NCI-H82 treated with DMSO at 0.1 percent for 48 hours (cell line): ENCODE measurements at regions not wholly inside any gene's neighbourhood (a gene's known extent, or its start where the extent isn't known, plus 50 kb on each side); places are given as distances from the start of the nearest gene placed in this dataset.
"Not testable (repeated sequence)": the region's sequence is repeated elsewhere in the genome, so short reads cannot be mapped to it uniquely, and the experiment has no call there.

Experiments
- DNase-seq: peaks from one replicate; lab custom pipeline; 2025; ENCODE audit not compliant: unreplicated experiment; lab: John Stamatoyannopoulos, UW

DNA sequence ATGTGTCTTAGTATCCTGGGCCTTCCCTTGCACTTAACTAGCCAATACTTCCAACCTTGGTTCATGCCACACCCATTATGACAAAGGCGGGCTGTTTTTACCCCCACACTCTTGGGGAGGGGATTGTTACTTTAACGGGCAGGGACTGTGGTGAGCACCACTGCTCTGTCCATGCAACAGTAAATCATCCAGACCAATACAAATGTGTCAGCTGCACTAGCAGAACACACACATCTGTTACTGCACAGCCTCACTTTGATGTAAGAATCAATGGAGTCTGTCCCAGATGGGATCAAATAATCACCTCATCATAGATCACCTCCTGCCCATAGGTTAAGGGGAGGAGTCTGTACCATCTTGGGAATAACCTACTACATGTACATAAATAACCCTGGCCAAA, 58.1 kb downstream of the NPAP1 start:
- DNase-seq = no peak

DNA sequence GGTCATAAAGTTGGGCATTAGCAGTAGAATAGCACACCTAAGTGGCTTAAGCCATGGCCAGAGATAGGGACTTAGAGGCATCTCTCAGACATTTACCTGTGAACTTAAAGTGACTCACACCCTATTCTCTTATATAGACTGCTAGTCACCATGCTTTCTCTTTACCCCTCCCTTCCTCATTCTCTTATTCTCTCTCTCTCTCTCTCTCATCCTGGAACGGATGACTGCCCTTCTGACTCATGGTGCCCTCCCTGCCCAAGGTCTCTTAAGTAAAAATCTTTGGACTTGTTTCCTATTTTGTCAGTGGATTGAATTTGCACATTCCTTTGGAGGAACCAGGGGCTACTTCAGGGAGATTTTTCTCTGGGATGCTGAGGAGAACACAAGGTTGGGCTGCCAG, 58.8 kb downstream of the NPAP1 start:
- DNase-seq = no peak

DNA sequence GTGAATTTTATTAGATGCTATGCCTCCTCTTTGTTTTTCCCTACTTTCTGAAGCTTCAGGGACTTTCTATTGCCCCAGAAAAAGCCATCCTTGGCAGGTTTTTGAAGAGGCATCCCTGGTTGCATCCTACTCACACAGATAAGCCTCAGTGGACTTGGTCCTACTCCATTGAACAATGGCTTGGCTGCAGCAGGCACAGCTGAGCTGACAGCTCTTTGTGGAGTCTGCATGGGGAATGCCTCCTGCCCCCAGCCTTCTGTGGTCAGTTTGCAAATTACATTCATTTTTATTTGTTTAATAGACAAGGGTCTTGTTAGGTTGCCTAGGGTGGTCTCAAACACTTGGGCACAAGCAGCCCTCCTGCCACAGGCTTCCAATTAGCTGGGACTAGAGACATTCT, 69.7 kb downstream of the NPAP1 start:
- no peak for DNase-seq

GRCh38 chr15:24746094-24746493, 70.5 kb downstream of the NPAP1 start:
- DNase-seq = no peak

DNA sequence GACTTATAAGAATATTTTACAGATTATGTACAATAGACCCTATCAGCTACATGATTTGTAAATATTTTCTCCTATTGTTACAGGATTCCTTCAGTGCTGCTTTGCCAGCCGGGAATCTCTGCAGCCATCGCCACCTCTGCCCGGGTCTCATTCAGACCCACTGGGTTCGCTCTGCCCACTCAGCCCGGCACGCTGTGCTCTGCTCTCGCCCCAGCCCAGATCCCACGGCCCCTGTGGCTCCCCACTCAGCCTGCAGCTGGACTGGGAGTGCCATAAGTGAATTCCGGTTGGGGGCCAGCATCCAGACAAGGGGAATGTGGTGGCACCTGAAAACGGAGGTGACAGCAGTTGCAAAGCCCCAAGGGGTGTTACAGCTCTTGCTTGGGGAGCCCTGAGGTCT, 71.8 kb downstream of the NPAP1 start:
- DNase-seq = no peak

DNA sequence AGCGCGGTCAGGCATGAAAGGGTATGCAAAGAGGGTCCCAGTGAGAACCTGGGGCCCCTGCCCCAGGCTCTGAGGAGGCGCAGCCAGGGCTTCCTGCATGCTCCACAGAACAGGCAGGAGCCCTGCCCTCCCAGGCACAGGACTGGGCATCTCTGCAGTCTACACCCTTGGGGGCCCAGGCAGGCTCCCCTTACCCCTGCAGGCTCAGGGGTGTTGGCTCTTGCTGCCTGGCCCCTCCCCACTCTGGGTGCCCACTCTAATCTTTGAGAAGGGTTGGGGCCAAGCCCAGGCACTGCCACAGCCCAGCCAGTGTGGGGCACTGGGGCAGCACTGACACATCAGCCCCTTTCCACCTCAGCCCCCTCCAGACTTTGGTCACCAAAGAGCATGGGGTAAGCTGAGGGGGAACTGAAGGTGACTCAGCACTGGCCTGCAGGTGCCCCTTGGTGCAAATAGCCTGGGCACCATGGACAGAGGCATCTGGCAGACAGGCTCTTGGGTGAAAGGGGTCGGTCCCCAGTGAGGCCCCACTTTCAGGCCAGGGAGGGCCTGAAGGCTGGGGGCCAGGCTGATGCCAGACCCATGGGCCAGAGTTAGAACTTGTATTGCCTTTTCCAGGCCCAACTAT, 73.4 kb downstream of the NPAP1 start:
- no peak for DNase-seq

DNA sequence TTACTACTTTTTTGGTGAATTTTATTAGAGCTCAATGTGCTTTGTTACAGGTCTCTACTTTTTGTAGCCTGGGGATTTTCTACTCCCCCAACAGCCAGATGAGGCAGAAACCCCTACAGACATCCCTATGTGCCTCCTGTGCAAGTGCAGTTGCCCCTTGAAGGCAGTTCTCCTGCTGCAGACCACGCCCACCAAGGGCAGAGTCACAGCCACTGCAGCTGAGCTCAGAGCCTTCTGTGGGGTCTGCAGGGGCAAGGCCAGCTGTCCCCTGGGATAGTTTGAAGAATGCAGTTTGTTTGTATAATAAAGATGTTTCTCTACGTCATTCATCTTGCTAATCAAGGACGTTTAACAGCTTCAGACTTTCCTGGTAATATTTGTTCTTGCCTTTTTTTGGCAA, 76.8 kb downstream of the NPAP1 start:
- no peak for DNase-seq

- DNase-seq = no peak
Measured at GRCh38 chr15:24756101-24756500, 80.5 kb downstream of the NPAP1 start.

DNA sequence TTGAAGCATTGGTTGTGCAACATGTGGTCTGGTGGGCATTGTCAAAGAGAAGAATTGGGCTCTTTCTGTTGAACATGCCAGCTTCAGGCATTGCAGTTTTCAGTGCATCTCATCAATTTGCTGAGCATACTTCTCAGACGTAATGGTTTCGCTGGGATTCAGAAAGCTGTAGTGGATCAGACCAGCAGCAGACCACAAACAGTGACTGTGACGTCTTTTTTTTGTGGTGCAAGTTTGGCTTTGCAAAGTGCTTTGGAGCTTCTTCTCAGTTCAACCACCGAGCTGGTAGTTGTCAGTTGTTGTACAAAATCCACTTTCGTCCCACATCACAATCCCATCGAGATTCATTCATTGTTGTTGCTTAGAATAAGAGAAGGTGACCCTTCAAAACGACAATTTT, 84.5 kb downstream of the NPAP1 start:
- no peak for DNase-seq

DNA sequence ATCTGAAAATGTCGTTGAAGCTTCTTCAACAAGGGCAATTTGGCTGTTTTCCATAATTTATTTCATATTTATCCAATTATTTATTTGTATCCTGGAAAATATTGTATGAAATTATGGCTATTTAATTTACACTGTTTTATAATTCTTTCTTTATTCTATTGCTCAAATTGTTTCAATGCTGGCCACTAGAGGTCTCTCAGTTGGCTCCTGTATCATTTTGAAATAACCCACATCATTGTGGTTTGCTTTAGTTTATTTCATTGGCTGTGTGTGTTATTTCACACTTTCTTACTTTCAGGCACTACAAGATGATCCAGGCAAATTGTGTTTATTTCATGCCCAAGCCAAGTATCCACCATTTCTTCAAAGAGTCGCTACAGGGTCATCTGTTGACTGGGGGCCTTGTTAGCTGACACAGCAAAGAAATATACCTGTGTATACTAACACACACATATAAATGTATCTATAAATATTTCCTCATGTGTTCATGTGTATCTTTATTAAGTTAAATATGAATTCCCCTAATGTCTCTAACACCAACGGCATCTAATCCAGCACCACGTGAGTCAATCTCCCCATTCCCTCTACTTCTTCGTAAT, 86.2 kb downstream of the NPAP1 start:
- DNase-seq = no peak

DNA sequence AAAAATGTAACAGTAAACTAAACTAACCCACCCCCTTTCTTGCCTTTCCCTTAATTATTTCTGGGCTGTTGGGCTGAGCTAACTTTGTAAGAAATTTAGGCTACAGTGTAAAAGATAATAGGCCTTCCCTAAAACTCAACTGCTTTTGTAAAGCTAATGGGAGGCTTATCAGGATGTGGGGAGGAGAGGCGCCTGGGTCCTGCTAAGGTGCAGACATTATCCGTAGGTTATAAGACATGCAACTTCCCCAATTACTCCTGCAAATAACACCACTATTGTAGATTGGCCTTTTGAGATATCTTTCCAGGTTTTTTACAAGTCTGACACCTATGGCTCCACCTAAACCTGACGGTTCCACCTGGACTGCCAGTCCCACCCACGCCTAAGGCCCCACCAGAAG, 88.3 kb downstream of the NPAP1 start:
- DNase-seq = no peak

- DNase-seq = no peak
Measured at GRCh38 chr15:24764375-24765171, 89.0 kb downstream of the NPAP1 start.

DNA sequence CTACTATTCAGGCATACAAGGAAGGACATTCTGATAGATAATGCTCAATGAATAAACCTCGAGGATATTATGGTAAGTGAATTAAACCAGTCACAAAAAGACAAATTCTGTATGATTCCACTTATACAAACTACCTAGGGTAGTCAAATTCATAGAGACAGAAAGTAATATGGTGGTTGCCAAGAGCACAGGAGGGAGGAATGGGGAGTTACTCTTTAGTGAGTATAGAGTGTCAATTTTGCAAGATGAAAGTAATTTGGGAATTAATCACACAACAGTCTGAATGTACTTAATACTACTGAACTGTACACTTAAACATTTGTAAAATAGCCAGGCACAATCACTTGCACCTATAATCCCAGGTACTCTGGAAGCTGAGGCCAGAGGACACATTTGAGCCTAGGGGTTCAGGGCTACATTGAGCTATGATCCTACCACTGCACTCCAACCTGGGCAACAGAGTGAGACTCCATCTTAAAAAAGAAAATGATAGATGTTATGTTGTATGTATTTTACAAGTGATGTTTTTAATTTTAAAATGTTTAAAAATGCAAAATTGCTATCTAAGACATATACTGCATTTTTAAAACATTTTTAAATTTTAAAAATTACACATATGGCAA, 91.0 kb downstream of the NPAP1 start:
- no peak for DNase-seq

DNA sequence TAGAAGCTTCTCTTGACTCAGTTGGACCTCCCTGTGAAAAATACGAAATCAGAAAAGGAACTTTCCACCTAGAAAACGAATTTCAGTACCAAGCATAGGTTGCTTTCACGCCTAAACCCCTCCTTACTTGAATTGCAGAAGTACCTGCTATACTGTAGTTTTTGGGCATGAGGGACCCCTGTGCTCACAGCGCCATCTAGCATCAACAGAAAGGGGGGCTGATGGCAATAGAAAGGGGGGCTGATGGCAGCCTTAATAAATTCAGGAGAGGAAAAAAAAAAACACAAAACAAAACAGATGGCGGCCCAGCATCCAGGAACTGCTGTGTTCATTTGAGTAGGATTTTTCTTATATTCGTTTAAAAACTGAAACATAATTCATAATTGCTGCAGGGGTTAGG, 96.7 kb downstream of the NPAP1 start:
- DNase-seq = no peak

DNA sequence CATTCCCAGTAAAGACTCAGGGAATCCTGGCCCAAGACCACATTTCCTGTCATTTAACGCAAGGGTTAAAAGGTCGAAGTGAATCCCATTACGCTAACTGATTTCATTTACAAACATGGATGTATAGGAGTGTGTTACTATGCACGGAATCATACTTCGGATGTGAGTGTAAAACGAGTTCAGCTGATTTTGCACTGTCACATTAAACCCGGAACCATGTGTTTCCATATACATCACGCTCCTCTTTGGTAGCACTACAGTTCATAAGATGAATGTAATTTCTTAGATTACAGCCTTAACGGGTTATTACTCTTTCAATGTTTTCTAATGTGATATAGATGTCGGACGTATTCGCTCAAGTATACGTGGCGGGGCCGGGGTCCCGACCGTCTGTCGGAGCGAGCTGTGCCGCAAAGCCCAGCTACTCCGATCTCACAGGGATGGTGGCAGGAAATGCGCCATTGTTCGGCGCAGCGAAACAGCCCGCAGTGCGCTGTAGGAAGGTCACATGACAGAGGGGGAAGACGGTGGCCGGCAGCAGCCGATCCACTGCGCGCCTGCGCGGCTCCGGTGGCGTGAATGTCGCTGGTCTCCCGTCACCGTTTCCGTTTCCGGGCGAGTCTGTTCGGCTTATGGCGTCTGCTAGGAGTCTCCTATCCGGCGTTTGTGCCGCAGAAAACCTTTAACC, 97.3 kb downstream of the NPAP1 start:
- DNase-seq = peak; percentile 24

GRCh38 chr15:24777307-24777706, 101.7 kb downstream of the NPAP1 start:
- DNase-seq = no peak

GRCh38 chr15:24784506-24784905, 108.9 kb downstream of the NPAP1 start:
- no peak for DNase-seq

DNA sequence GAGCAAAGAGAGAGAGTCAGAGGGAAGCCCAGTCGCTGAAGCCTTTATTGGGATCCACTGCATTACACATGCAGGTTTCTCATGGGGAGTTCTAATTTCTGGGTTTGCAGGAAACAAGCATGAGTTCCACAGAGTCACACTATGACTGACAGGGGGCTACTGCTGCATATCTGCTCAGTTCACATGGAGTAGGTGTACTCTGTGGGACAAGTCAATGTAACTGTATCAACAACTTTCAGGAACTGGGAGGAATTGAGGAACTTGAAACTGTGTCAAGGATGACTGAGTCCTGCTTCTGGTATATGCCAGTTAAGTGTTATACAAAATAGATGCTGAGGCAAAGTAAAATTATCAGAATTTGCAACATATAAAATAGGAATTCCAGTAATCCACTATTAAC, 110.8 kb downstream of the NPAP1 start:
- DNase-seq = no peak

DNA sequence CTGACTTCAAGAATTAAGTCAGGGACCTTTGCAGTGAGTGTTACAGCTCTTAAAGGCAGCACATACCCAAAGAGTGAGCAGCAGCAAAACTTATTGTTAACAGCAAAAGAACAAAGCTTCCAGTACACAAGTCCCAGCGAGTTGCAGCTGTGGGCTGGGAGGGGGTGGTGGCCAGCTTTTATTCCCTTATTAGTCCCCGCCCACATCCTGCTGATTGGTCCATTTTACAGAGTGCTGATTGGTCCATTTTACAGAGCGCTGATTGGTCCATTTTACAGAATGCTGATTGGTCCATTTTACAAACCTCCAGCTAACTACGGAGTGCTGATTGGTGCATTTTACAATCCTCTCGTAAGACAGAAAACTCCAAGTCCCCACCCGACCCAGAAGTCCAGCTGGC, 127.0 kb downstream of the NPAP1 start:
- DNase-seq = not testable (repeated sequence)

DNA sequence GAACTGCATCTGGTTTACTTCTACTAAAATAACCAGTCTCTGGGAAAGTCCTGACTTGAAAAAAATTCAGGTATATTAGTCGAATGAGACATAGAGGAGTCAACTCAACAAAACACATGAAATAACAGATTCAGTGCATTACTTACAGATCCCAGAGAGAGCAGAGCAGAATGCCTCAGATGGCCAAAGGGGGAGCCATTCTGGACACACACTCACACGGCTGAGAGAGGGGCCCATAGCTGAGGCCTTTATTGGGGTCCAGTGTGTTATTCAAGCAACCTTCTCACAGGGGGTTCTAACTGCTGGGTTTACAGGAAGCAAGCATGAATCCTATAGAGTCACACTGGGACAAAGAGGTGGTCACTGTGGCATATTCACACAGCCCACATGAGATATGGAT, 135.1 kb upstream of the SNRPN start:
- DNase-seq = no peak

DNA sequence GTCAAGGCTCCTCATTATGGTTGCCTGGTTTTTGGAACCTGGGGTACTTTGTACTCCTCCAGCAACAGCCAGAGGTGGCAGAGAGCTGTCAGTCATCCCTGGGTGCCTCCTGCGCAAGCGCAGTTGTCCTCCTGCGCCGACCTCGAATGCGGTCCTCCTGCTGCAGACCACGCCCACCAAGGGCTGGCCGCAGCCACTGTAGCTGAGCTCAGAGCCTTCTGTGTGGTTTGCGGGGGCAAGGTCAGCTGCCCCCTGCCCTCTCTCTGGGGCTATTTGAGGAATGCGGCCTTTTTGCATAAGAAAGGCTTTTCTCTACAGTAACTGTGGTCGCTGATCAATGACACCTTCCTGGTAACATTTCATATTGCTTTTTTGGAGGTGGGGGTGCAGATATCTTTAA, 131.3 kb upstream of the SNRPN start:
- no peak for DNase-seq
